Endothelial cell of umbilical vein (primary cell): ENCODE measurements at regions not wholly inside any gene's neighbourhood (a gene's known extent, or its start where the extent isn't known, plus 50 kb on each side); places are given as distances from the start of the nearest gene placed in this dataset.

Source experiments
- BruUV-seq: library from RNA; stranded (reverse); fragments of 400-500 nt; replicated peaks from 2 replicates; lab custom pipeline; 2021; lab: Mats Ljungman, UMichigan
- CTCF ChIA-PET: fragments of 300-600, 350-600 bp; sonication (Branson Sonifier 250); formaldehyde crosslinking; loops from one replicate; lab custom pipeline; 2021; ENCODE audit warnings: antibody characterized with exemption, inconsistent platforms; lab: Charles Lee
- POLR2A ChIA-PET: fragments of 300-600, 350-600 bp; sonication (Branson Sonifier 250); formaldehyde crosslinking; loops from one replicate; lab custom pipeline; 2021; ENCODE audit warnings: antibody characterized with exemption, inconsistent platforms; lab: Charles Lee
- DNase-seq: peaks from one replicate; pipeline ENCODE4 v3.0.0-alpha.2; 2011; ENCODE audit warnings: low read depth, low spot score
- FAIRE-seq: peaks from 2 replicates; lab custom pipeline; 2011; peaks lifted over from hg19 to GRCh38; lab: Jason Lieb, UNC
- H2AFZ ChIP-seq: 2 replicates; pipeline ENCODE4 v1.6.0; 2012; ENCODE audit warnings: low read depth, low read length, control low read depth, inconsistent platforms
- H3K27ac ChIP-seq: 2 replicates; pipeline ENCODE4 v1.5.1; 2011; ENCODE audit warnings: low read depth, mild to moderate bottlenecking, control low read depth, low read length, moderate library complexity; ENCODE audit not compliant: insufficient read depth
- H3K27me3 ChIP-seq, 2 experiments: 2 replicates each; pipeline versions ENCODE4 v1.6.0 to v1.6.1; 2011; ENCODE audit warnings: low read length in 2 of 2, mixed read lengths in 1 of 2; ENCODE audit not compliant: control insufficient read depth in 2 of 2, insufficient read depth in 2 of 2
- H3K36me3 ChIP-seq, 2 experiments: 2 replicates in 1 of 2; 3 replicates in 1 of 2; pipeline ENCODE4 v1.5.1; 2011; ENCODE audit warnings: low read length in 2 of 2, mild to moderate bottlenecking in 1 of 2, moderate library complexity in 1 of 2; ENCODE audit not compliant: control insufficient read depth in 2 of 2, insufficient read depth in 2 of 2; ENCODE audit errors: extremely low read depth in 1 of 2
- H3K4me1 ChIP-seq: 3 replicates; pipeline ENCODE4 v1.5.1; 2011; ENCODE audit warnings: mild to moderate bottlenecking, low read length; ENCODE audit not compliant: control insufficient read depth, insufficient read depth; ENCODE audit errors: extremely low read depth
- H3K4me2 ChIP-seq: 2 replicates; pipeline ENCODE4 v1.6.1; 2011; ENCODE audit warnings: low read length, control low read depth, mixed read lengths; ENCODE audit not compliant: insufficient read depth
- H3K4me3 ChIP-seq, 3 experiments: fragments of 200-600 bp in 1 of 3; sonication (generic), shearing (Covaris generic) in 1 of 3; replicated peaks in 1 of 3; 2 replicates each; pipeline ENCODE4 v1.5.1; 2011 to 2016; ENCODE audit warnings: control low read depth in 3 of 3, low read length in 3 of 3, mild to moderate bottlenecking in 2 of 3, inconsistent platforms in 1 of 3, low read depth in 1 of 3, moderate library complexity in 1 of 3; ENCODE audit not compliant: insufficient read depth in 1 of 3
- H3K79me2 ChIP-seq: 2 replicates; pipeline ENCODE4 v1.6.0; 2012; ENCODE audit warnings: low read length, inconsistent platforms; ENCODE audit not compliant: control insufficient read depth, insufficient read depth
- H3K9ac ChIP-seq: replicated peaks from 2 replicates; pipeline ENCODE3; 2011; ENCODE audit warnings: low read length, control low read depth; ENCODE audit not compliant: insufficient read depth; ENCODE audit errors: extremely low read depth
- H3K9me1 ChIP-seq: replicated peaks from 3 replicates; pipeline ENCODE4 v1.6.0; 2011; ENCODE audit warnings: mild to moderate bottlenecking, low read length; ENCODE audit not compliant: control insufficient read depth, insufficient read depth; ENCODE audit errors: extremely low read depth
- H3K9me3 ChIP-seq: replicated peaks from 2 replicates; pipeline ENCODE4 v1.5.1; 2012; ENCODE audit warnings: low read length, inconsistent platforms; ENCODE audit not compliant: control insufficient read depth, insufficient read depth
- H4K20me1 ChIP-seq: replicated peaks from 2 replicates; pipeline ENCODE3; 2011; ENCODE audit warnings: mild to moderate bottlenecking, low read length; ENCODE audit not compliant: control insufficient read depth, insufficient read depth; ENCODE audit errors: extremely low read depth
- CTCF ChIP-seq, 2 donors: IDR thresholded peaks; 1 replicate in 1 of 2; 2 replicates in 1 of 2; pipeline ENCODE4 v1.5.1; 2011; ENCODE audit warnings: low read length in 2 of 2, mild to moderate bottlenecking in 2 of 2, moderate library complexity in 2 of 2, control low read depth in 1 of 2, inconsistent platforms in 1 of 2, low read depth in 1 of 2; ENCODE audit not compliant: insufficient read depth in 1 of 2; ENCODE audit errors: extremely low read depth in 1 of 2
- EZH2 ChIP-seq: IDR thresholded peaks from 2 replicates; pipeline ENCODE4 v1.6.1; 2012; ENCODE audit warnings: borderline replicate concordance, low read depth, mild to moderate bottlenecking, moderate library complexity, low read length, inconsistent platforms; ENCODE audit not compliant: severe bottlenecking
- FOS ChIP-seq: IDR thresholded peaks from 2 replicates; pipeline ENCODE4 v1.6.1; 2011; ENCODE audit warnings: mild to moderate bottlenecking, low read length, moderate library complexity, borderline replicate concordance; ENCODE audit not compliant: insufficient read depth
- GATA2 ChIP-seq: IDR thresholded peaks from 2 replicates; pipeline ENCODE4 v1.7.0; 2011; ENCODE audit warnings: low read depth, mild to moderate bottlenecking, moderate library complexity, mixed read lengths, low read length; ENCODE audit not compliant: insufficient read length, insufficient read depth
- JUN ChIP-seq: IDR thresholded peaks from 2 replicates; pipeline ENCODE4 v1.6.1; 2011; ENCODE audit warnings: borderline replicate concordance, low read depth; ENCODE audit not compliant: insufficient read length, insufficient read depth
- MAX ChIP-seq: IDR thresholded peaks from 2 replicates; pipeline ENCODE4 v1.6.1; 2011; ENCODE audit not compliant: insufficient read depth, insufficient read length
- MYC ChIP-seq: IDR thresholded peaks from one replicate; pipeline ENCODE4 v1.6.1; 2011; ENCODE audit warnings: mild to moderate bottlenecking, low read depth, low read length
- POLR2A ChIP-seq: IDR thresholded peaks from 2 replicates; pipeline ENCODE4 v1.6.1; 2012; ENCODE audit warnings: low read depth, mild to moderate bottlenecking, control low read depth, low read length
- POLR2AphosphoS5 ChIP-seq: IDR thresholded peaks from 2 replicates; pipeline ENCODE4 v1.6.1; 2012; ENCODE audit warnings: low read depth, mild to moderate bottlenecking, control low read depth, low read length, moderate library complexity; ENCODE audit not compliant: insufficient read depth
- dilution Hi-C: fragments of 300-500 bp; cut with MboI; formaldehyde crosslinking; loops from one replicate; pipeline ENCODE4 v1.15.0; 2019; ENCODE audit warnings: low sequenced_read_pairs; ENCODE audit not compliant: extremely low pct_ligation_motif_present
- intact Hi-C: fragments of 100-400 bp; cut with micrococcal nuclease; formaldehyde crosslinking; loops from one replicate; pipeline ENCODE4 v1.10.0; 2022

- DNase-seq (no peak), FAIRE-seq (no peak)
- BruUV-seq: no TSS peak
- H2AFZ ChIP-seq: no peak overlapping the region
- TF ChIP-seq CTCF (IDR thresholded peaks at IDR 0.05; ENCODE audit: extremely low read depth in 1 of 2, insufficient read depth in 1 of 2, low read depth in 1 of 2, low read length in 2 of 2): no peak
- TF ChIP-seq MYC: no peak
- TF ChIP-seq GATA2: no peak
- TF ChIP-seq MAX: no peak
- no peak for TF ChIP-seq JUN
- no peak for TF ChIP-seq EZH2
- no peak for TF ChIP-seq POLR2AphosphoS5
- TF ChIP-seq FOS: no peak
- no peak for TF ChIP-seq POLR2A
- ChIA-PET POLR2A (no interaction called here), CTCF (no interaction called here)
- H3K4me2 ChIP-seq: no peak overlapping the region
- dilution Hi-C loops: no loop called here
- H3K27ac ChIP-seq: no peak overlapping the region
- H3K4me3 ChIP-seq: no peak overlapping the region
- intact Hi-C loops: loop anchor here (10.0 kb wide), 1 partner anchor 1355 kb away; no protein-coding TSS in a partner anchor
- no peaks in the 10 kb centered on the region for H3K4me1 ChIP-seq
- H3K9me1 ChIP-seq: no peaks in the 10 kb centered on the region
- H3K27me3 ChIP-seq: no peaks in the 10 kb centered on the region
- H4K20me1 ChIP-seq: no peaks in the 10 kb centered on the region
- no peaks in the 10 kb centered on the region for H3K79me2 ChIP-seq
- H3K9ac ChIP-seq: no peak overlapping the region
- no peaks in the 10 kb centered on the region for H3K9me3 ChIP-seq
- H3K36me3 ChIP-seq: no peaks in the 10 kb centered on the region
Observed at GRCh38 chr9:22739712-22740111, 293.1 kb downstream of the DMRTA1 start.
